Gastrocnemius medialis (tissue), 4 donors: ENCODE measurements at regions not wholly inside any gene's neighbourhood (a gene's known extent, or its start where the extent isn't known, plus 50 kb on each side); places are given as distances from the start of the nearest gene placed in this dataset.

Source experiments
- ATAC-seq, 2 donors: fragments of 150-250 bp; one replicate each; pipeline ENCODE4 v1.9.1; 2016
- DNase-seq, 2 donors: peaks; one replicate each; pipeline ENCODE4 v3.0.0-alpha.2; 2019
- H3K27ac ChIP-seq, 4 donors: fragments of 200-600 bp; sonication (generic); 1 replicate in 1 of 4; 2 replicates in 3 of 4; pipeline ENCODE4 v1.5.1; 2016 to 2018; ENCODE audit warnings: mild to moderate bottlenecking in 2 of 4, moderate library complexity in 1 of 4
- H3K27me3 ChIP-seq, 3 donors: fragments of 200-600 bp; sonication (generic) in 2 of 3; 1 replicate in 1 of 3; 2 replicates in 2 of 3; pipeline versions ENCODE4 v1.5.1 to v1.6.0; 2016 to 2019; ENCODE audit warnings: mild to moderate bottlenecking in 1 of 3, moderate library complexity in 1 of 3
- H3K36me3 ChIP-seq, 2 donors: fragments of 200-600 bp; sonication (generic) in 1 of 2; one replicate each; pipeline ENCODE4 v1.5.1; 2017 to 2018
- H3K4me1 ChIP-seq, 2 donors: fragments of 200-600 bp; sonication (generic) in 1 of 2; one replicate each; pipeline ENCODE4 v1.5.1; 2016 to 2017; ENCODE audit warnings: mild to moderate bottlenecking in 2 of 2
- H3K4me3 ChIP-seq, 4 donors: fragments of 200-600 bp; sonication (generic) in 3 of 4; 1 replicate in 1 of 4; 2 replicates in 3 of 4; pipeline ENCODE4 v1.5.1; 2016 to 2019; ENCODE audit warnings: mild to moderate bottlenecking in 2 of 4
- H3K9me3 ChIP-seq, 3 donors: fragments of 200-600 bp; sonication (generic) in 2 of 3; 1 replicate in 1 of 3; 2 replicates in 2 of 3; pipeline ENCODE4 v1.5.1; 2016 to 2019
- POLR2A ChIP-seq, 2 donors: fragments of 450-650 bp; IDR thresholded peaks; one replicate each; pipeline ENCODE4 v1.6.1; 2017; ENCODE audit warnings: antibody characterized with exemption in 2 of 2, mild to moderate bottlenecking in 2 of 2, moderate library complexity in 2 of 2
- in situ Hi-C, 4 donors: fragments of 200-750 bp; cut with MboI; loops; one replicate each; pipeline versions ENCODE4 v1.15.0 to v1.8.0; 2017; ENCODE audit warnings: low sequenced_read_pairs in 4 of 4
- intact Hi-C: fragments of 100-400 bp; cut with DNase I; formaldehyde crosslinking; loops from one replicate; pipeline ENCODE4 v1.15.1; 2023; ENCODE audit warnings: low total_unique reads
- TF ChIP-seq, protein P1 (sequence below), 5 experiments: fragments of 450-650 bp in 3 of 5; fragments of 200-600 bp in 2 of 5; sonication (generic) in 2 of 5; IDR thresholded peaks in 4 of 5; conservative IDR thresholded peaks in 1 of 5; 1 replicate in 4 of 5; 2 replicates in 1 of 5; pipeline ENCODE4 v1.5.1; 2016 to 2019; ENCODE audit warnings: antibody characterized with exemption in 5 of 5, mild to moderate bottlenecking in 3 of 5, moderate library complexity in 3 of 5

DNA sequence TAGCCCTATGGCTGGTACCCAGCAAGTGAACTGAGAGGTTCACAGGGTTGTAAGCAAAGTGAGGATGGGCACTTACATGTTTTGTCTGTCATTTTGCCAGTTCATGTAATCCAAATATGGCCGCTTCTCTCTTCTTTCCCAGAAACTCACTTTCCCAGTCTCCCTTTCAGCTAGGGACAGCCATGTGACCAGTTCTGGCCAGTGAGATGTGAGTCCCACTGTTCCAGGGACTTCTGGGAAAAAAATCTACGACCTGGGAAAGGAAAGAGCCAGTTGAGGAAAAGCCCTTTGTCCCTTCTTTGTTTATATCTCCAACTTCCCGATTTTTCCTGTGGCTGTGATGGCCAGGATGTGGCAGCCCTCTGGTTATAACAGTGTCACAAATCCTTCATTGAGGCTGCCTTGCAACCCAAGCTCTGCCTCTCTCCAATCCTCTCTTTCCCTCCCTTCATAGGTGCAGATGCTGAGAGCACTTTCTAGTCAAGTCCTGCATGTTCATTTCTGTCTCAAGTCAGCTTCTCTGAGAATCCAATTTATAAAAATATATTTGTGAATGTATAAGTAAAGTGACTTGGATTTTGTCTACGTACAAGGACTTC, 148.6 kb upstream of the ZFP64 start:
- Histone ChIP-seq H3K36me3 (no peaks in the 10 kb centered on the region), H3K9me3 (no peaks in the 10 kb centered on the region), H3K27ac (no peak overlapping the region), H3K27me3 (no peaks in the 10 kb centered on the region), H3K4me3 (no peak overlapping the region), H3K4me1 (no peaks in the 10 kb centered on the region)
- intact Hi-C loops (no loop called here), in situ Hi-C loops (no loop called here)
- ATAC-seq (no peak), DNase-seq (no peak)
- TF ChIP-seq, protein P1, sequence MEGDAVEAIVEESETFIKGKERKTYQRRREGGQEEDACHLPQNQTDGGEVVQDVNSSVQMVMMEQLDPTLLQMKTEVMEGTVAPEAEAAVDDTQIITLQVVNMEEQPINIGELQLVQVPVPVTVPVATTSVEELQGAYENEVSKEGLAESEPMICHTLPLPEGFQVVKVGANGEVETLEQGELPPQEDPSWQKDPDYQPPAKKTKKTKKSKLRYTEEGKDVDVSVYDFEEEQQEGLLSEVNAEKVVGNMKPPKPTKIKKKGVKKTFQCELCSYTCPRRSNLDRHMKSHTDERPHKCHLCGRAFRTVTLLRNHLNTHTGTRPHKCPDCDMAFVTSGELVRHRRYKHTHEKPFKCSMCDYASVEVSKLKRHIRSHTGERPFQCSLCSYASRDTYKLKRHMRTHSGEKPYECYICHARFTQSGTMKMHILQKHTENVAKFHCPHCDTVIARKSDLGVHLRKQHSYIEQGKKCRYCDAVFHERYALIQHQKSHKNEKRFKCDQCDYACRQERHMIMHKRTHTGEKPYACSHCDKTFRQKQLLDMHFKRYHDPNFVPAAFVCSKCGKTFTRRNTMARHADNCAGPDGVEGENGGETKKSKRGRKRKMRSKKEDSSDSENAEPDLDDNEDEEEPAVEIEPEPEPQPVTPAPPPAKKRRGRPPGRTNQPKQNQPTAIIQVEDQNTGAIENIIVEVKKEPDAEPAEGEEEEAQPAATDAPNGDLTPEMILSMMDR (IDR thresholded peaks at IDR 0.05 in 4 of 5, conservative IDR thresholded peaks at IDR 0.05 in 1 of 5): no peak
- TF ChIP-seq POLR2A (IDR thresholded peaks at IDR 0.05): no peak

GRCh38 chr20:52332649-52333250, 141.2 kb upstream of the ZFP64 start:
- TF ChIP-seq, protein P1 (IDR thresholded peaks at IDR 0.05 in 4 of 5, conservative IDR thresholded peaks at IDR 0.05 in 1 of 5): no peak
- no peak for TF ChIP-seq POLR2A (IDR thresholded peaks at IDR 0.05)
- Histone ChIP-seq H3K27me3 (no peaks in the 10 kb centered on the region), H3K27ac (no peak overlapping the region), H3K4me3 (no peak overlapping the region), H3K36me3 (no peaks in the 10 kb centered on the region), H3K4me1 (no peaks in the 10 kb centered on the region), H3K9me3 (no peaks in the 10 kb centered on the region)
- in situ Hi-C loops: no loop called here
- ATAC-seq (no peak), DNase-seq (no peak)
- intact Hi-C loops: no loop called here

DNA sequence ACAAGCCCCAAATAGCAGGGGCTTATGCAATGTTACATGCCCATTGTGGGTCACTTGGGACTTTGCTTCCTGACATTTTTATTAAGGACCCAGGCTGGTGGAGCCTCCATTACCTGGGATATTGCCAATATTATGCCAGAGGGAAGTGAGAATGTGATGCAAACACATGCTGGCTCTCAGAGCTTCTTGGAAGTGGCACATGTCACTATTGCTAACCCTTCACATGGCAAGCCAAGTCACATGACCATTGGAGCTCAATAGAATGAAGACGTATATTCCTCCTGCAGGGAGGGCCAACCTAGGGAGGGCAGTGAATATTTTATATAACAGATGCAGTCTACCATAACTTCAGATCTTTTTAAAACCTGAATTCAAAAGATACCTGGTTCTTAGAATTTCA, 140.7 kb upstream of the ZFP64 start:
- DNase-seq: no peak
- H3K9me3 ChIP-seq: no peaks in the 10 kb centered on the region
- TF ChIP-seq, protein P1 (IDR thresholded peaks at IDR 0.05 in 4 of 5, conservative IDR thresholded peaks at IDR 0.05 in 1 of 5): no peak
- in situ Hi-C loops: no loop called here
- no peaks in the 10 kb centered on the region for H3K4me1 ChIP-seq
- intact Hi-C loops: no loop called here
- H3K27me3 ChIP-seq: no peaks in the 10 kb centered on the region
- no peak overlapping the region for H3K27ac ChIP-seq
- H3K36me3 ChIP-seq: no peaks in the 10 kb centered on the region
- H3K4me3 ChIP-seq: no peak overlapping the region
- ATAC-seq: no peak

DNA sequence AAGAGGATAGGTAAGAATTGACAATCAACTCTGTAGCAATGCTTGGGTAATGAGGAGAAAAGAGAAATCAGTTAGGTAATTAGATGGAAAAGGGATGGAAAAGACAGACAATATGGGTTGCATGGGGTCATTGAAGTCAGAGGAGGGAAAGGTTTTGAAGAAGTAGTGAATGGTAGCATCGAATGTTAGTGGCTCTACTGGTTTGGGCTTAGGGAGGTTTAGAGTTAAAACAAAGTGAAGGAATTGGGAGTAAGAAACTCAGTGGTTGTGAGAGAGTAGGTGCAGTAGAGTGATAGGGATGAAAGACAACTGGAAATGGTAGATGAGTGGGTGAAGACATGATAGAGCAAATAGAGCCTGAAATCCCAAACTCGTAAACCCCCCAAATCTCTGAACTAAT, 140.1 kb upstream of the ZFP64 start:
- Histone ChIP-seq H3K4me1 (no peaks in the 10 kb centered on the region), H3K36me3 (no peaks in the 10 kb centered on the region), H3K27ac (no peak overlapping the region), H3K9me3 (no peaks in the 10 kb centered on the region), H3K4me3 (no peak overlapping the region), H3K27me3 (no peaks in the 10 kb centered on the region)
- DNase-seq (no peak), ATAC-seq (no peak)
- TF ChIP-seq, protein P1 (IDR thresholded peaks at IDR 0.05 in 4 of 5, conservative IDR thresholded peaks at IDR 0.05 in 1 of 5): no peak
- TF ChIP-seq POLR2A (IDR thresholded peaks at IDR 0.05): no peak
- in situ Hi-C loops: no loop called here
- intact Hi-C loops: no loop called here

- H3K4me3 ChIP-seq: no peak overlapping the region
- DNase-seq (no peak), ATAC-seq (no peak)
- H3K27me3 ChIP-seq: no peaks in the 10 kb centered on the region
- intact Hi-C loops: no loop called here
- H3K9me3 ChIP-seq: no peaks in the 10 kb centered on the region
- no peaks in the 10 kb centered on the region for H3K36me3 ChIP-seq
- TF ChIP-seq POLR2A (IDR thresholded peaks at IDR 0.05): no peak
- TF ChIP-seq, protein P1 (IDR thresholded peaks at IDR 0.05 in 4 of 5, conservative IDR thresholded peaks at IDR 0.05 in 1 of 5): no peak
- in situ Hi-C loops: loop anchor here in 1 of 4 donors (25.0 kb wide), 1 partner anchor 1216 kb away; no protein-coding TSS in a partner anchor
- H3K4me1 ChIP-seq: no peaks in the 10 kb centered on the region
- H3K27ac ChIP-seq: no peak overlapping the region
Observed at GRCh38 chr20:52321396-52321795, 129.8 kb upstream of the ZFP64 start.
